Retina (tissue), 1 donor: ENCODE measurements at regions not wholly inside any gene's neighbourhood (a gene's known extent, or its start where the extent isn't known, plus 50 kb on each side); places are given as distances from the start of the nearest gene placed in this dataset.
"Not testable (repeated sequence)": the region's sequence is repeated elsewhere in the genome, so short reads cannot be mapped to it uniquely, and the experiment has no call there.

Experiments
- DNase-seq: peaks from one replicate; pipeline ENCODE4 v3.0.0-alpha.2; 2016

GRCh38 chr1:143764831-143765230 lies 207.0 kb downstream of the FAM72C start:
- not testable (repeated sequence) for DNase-seq

- DNase-seq, result not testable (repeated sequence)
Observed at GRCh38 chr1:143760366-143760765, 211.4 kb downstream of the FAM72C start.

GRCh38 chr1:143755961-143756360 lies 215.8 kb downstream of the FAM72C start:
- not testable (repeated sequence) for DNase-seq

- DNase-seq, result no peak
Observed at GRCh38 chr1:143748906-143749305, 222.9 kb downstream of the FAM72C start.

GRCh38 chr1:143736562-143736961 lies 235.2 kb downstream of the FAM72C start:
- DNase-seq, result no peak

GRCh38 chr1:143735764-143736461 lies 235.9 kb downstream of the FAM72C start:
- DNase-seq, result no peak

- DNase-seq, result not testable (repeated sequence)
Observed at GRCh38 chr1:143734261-143734660, 237.5 kb downstream of the FAM72C start.

- not testable (repeated sequence) for DNase-seq
Observed at GRCh38 chr1:143730890-143731289, 240.9 kb downstream of the FAM72C start.

- not testable (repeated sequence) for DNase-seq
Observed at GRCh38 chr1:143729449-143730111, 242.2 kb downstream of the FAM72C start.

GRCh38 chr1:143728802-143729448 lies 242.9 kb downstream of the FAM72C start:
- not testable (repeated sequence) for DNase-seq

GRCh38 chr1:143727263-143727662 lies 244.5 kb downstream of the FAM72C start:
- DNase-seq, result no peak

- DNase-seq, result no peak
Observed at GRCh38 chr1:143721024-143721373, 250.8 kb downstream of the FAM72C start.

GRCh38 chr1:143720087-143721023 lies 251.4 kb downstream of the FAM72C start:
- DNase-seq, result no peak

GRCh38 chr1:143718524-143718923 lies 253.3 kb downstream of the FAM72C start:
- no peak for DNase-seq

- DNase-seq, result no peak
Observed at GRCh38 chr1:143718021-143718420, 253.8 kb downstream of the FAM72C start.

- DNase-seq, result no peak
Observed at GRCh38 chr1:143717434-143717833, 254.4 kb downstream of the FAM72C start.

- not testable (repeated sequence) for DNase-seq
Observed at GRCh38 chr1:143714913-143715312, 256.9 kb downstream of the FAM72C start.

GRCh38 chr1:143709606-143710259 lies 262.1 kb downstream of the FAM72C start:
- DNase-seq, result not testable (repeated sequence)

- not testable (repeated sequence) for DNase-seq
Observed at GRCh38 chr1:143702739-143703138, 269.0 kb downstream of the FAM72C start.

GRCh38 chr1:143699731-143700130 lies 272.1 kb downstream of the FAM72C start:
- no peak for DNase-seq

GRCh38 chr1:143699115-143699514 lies 272.7 kb downstream of the FAM72C start:
- no peak for DNase-seq

GRCh38 chr1:143698016-143698415 lies 273.8 kb downstream of the FAM72C start:
- DNase-seq, result no peak
